Omental fat pad (tissue), 3 donors: ENCODE measurements at regions not wholly inside any gene's neighbourhood (a gene's known extent, or its start where the extent isn't known, plus 50 kb on each side); places are given as distances from the start of the nearest gene placed in this dataset.

Experiments
- ATAC-seq: fragments of 150-250 bp; one replicate; pipeline ENCODE4 v1.9.1; 2016; ENCODE audit warnings: mild to moderate bottlenecking, moderate library complexity; ENCODE audit not compliant: low FRiP score
- DNase-seq: peaks from one replicate; pipeline ENCODE4 v3.0.0-alpha.2; 2019; ENCODE audit warnings: low spot score
- TF ChIP-seq, protein P1 (sequence below), 3 donors: fragments of 450-650 bp; IDR thresholded peaks; one replicate each; pipeline ENCODE4 v1.5.1; 2016 to 2017; ENCODE audit warnings: antibody characterized with exemption in 3 of 3, mild to moderate bottlenecking in 3 of 3, moderate library complexity in 2 of 3

DNA sequence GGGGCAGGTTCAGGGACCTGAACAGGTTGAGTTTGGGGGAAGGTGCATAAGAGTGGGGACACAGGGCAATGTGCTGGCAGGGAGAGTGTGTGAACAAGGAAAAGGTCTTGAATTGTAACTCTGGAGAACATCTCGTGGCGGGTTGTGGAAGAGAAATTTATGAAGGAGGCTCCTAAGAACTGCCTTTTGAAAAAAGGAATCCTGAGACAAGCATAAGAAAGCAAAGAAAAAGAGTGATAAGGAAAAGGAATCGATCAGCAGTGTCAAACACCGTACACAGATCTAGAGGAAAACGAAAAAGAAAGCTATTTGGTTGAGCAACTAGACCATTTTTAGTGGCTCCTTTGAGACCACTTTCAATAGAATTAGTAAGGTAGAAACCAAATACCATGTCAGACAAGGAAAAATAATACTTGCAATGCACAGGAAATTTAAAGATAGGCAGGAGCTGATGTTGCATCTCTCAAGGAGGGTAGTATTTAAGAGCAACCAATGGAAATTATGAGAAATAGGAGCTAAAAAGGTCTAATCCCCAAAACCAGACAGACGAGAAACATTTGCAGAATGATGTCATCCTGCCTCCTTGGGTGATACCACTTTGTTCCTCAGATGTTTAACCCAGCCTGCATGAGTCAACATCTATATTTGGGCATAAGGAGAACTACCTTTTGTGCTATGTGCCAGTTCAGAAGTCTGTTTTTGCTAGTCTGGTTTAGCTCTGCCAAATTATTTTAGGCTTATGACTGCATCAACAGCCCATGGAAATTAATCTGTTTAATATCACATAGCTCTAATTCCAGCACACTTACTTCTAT is 64.5 kb upstream of the STK38L start:
- DNase-seq (no peak), ATAC-seq (peak; percentile 76)
- TF ChIP-seq, protein P1, sequence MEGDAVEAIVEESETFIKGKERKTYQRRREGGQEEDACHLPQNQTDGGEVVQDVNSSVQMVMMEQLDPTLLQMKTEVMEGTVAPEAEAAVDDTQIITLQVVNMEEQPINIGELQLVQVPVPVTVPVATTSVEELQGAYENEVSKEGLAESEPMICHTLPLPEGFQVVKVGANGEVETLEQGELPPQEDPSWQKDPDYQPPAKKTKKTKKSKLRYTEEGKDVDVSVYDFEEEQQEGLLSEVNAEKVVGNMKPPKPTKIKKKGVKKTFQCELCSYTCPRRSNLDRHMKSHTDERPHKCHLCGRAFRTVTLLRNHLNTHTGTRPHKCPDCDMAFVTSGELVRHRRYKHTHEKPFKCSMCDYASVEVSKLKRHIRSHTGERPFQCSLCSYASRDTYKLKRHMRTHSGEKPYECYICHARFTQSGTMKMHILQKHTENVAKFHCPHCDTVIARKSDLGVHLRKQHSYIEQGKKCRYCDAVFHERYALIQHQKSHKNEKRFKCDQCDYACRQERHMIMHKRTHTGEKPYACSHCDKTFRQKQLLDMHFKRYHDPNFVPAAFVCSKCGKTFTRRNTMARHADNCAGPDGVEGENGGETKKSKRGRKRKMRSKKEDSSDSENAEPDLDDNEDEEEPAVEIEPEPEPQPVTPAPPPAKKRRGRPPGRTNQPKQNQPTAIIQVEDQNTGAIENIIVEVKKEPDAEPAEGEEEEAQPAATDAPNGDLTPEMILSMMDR (IDR thresholded peaks at IDR 0.05), result no peak

DNA sequence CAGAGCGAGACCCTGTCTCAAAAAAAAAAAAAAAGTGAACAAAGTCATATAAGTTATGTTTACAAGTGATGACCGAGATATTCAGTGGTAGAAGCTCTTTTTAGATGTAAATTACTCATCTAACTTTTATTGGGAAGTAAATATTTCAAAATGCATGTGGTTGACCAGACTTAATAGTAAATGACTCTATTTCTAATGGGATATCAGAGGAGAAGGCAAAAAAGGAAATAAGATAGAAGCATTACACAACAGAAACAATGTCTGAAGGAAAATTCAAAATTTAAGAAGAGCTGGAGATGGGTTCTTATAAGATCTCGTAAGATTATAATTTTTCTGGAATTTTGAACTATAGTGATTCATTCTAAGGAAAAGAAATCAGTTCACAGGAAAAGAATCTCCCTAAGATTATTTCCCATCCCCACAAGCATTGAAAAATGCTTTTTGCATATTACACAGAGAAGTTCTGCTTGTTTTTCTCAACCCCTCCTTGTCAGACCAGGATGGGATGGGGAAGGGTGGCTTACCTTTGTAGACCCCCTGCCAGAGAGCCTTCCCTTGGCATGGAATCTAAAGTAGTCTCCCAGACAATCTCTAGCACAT is 63.1 kb upstream of the STK38L start:
- DNase-seq (no peak), ATAC-seq (no peak)
- TF ChIP-seq, protein P1 (IDR thresholded peaks at IDR 0.05), result no peak

DNA sequence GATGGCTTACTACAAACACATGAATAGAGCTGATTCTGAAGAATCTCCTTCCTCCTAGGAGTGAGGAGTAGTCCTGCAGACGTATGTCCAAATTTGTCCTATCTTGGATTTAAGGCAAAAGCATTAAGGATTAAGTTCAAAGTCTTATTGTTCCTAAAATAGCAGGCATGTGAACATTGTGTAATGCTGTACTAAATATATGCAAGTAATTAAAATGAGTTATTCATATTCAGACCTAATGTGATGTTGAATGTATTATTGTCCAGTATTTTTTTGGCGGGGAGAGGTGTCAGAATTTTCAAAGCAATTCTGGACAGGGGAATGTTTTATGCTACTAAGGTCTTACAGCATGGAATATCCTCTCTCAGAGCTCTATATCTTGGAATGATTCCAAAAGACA is 60.7 kb upstream of the STK38L start:
- ATAC-seq (no peak), DNase-seq (no peak)
- TF ChIP-seq, protein P1 (IDR thresholded peaks at IDR 0.05), result no peak

DNA sequence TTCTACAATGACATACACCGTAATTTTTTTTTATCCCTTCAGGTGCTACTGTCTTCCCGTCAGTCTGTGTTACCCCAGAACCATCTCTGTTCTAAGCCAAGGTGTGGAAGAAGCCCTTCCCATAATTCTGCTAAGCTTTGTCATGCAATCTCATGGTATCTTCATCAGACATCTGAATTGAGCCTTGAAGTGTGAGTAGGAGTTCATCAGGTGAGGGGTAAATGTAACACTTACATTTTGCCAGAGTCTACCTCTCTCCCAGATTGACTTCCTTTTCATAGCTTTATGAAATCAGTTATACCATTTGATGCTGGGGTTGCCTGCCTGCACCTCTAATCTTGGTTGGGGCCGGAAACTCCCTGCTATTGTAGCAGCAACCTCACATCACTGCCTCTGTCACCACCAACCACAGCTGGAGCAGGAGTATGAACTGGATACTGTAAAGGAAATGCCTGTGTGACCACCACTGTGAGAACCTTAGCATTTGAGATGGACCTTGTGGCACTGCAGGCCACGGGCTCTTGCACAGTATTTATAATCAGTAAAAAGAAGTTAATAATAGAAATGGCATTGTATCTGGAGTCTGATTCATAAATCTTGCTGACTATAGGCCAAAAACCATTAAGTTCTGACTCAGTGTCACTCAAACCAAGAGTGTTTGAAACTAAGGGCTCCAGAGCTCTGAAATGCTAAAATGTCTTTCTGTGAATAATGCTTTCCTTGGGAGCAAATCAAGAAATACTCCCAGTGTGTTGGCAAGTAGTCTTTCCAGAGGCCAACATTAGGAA is 58.7 kb upstream of the STK38L start:
- ATAC-seq (no peak), DNase-seq (no peak)
- TF ChIP-seq, protein P1 (IDR thresholded peaks at IDR 0.05), result no peak

DNA sequence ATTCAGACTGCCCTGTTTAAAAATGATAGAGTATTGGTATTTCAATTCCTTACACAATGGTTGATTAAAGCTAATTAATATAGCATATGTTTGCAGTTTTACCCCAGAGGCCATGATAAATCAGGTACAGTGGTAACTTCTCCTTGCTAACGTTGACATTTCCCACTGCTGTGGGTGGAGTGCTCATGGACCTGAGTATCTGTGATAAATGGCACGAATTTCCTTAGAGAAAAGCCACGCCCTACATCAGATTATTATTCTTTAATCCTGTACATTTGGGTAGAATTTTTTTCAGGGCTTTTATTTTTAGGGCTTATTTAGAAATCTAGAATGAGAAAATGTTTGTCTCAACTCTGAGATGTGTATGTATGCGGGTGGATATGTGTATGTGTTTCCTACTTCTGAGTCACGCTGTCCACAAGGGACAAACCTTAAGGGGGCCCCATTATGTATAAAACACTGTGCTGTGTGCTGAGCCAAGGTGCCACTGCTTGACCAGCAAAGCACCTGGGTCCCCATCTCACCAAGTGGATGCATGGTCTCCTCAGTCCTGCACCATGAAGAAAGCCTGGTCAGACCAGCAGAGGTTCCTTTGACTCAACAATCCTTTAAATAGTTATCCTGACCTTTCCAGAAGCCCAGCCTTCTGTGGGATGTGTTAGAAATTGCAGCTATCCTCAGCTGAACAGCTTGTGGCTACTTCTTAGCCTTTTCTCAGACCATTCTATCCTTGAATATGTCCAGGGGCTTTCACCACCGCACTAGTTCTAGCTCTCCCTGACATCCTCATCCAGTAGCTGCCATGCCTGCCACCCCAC is 57.9 kb upstream of the STK38L start:
- TF ChIP-seq, protein P1 (IDR thresholded peaks at IDR 0.05), result no peak
- DNase-seq, result no peak
- ATAC-seq, result no peak

DNA sequence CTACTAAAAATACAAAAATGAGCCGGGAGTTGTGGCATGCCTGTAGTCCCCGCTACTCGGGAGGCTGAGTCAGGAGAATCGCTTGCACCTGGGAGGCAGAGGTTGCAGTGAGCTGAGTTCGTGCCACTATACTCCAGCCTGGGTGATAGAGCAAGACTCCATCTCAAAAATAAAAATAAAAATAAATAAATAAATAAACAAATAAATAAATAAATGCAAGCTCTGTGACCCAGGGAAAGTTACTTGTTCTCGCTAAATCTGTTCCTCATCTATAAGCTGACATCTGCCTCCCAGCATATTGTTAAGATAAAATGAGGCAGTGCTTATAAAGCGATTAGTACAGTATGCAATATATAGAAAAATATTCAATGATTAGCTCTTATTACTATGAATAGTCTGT is 56.4 kb upstream of the STK38L start:
- TF ChIP-seq, protein P1 (IDR thresholded peaks at IDR 0.05), result no peak
- ATAC-seq (no peak), DNase-seq (no peak)
